Uterus (tissue), 3 donors: ENCODE measurements at regions not wholly inside any gene's neighbourhood (a gene's known extent, or its start where the extent isn't known, plus 50 kb on each side); places are given as distances from the start of the nearest gene placed in this dataset.
"Not testable (repeated sequence)": the region's sequence is repeated elsewhere in the genome, so short reads cannot be mapped to it uniquely, and the experiment has no call there.

Experiments
- DNase-seq, 2 donors: peaks; one replicate each; pipeline ENCODE4 v3.0.0-alpha.2; 2019 to 2020
- H3K27ac ChIP-seq, 2 donors: fragments of 200-600 bp; sonication (generic); 1 replicate in 1 of 2; 2 replicates in 1 of 2; pipeline ENCODE4 v1.5.1; 2016 to 2018
- H3K27me3 ChIP-seq, 2 donors: fragments of 200-600 bp; sonication (generic); one replicate each; pipeline ENCODE4 v1.5.1; 2018 to 2019; ENCODE audit warnings: control low read depth in 1 of 2
- H3K36me3 ChIP-seq, 2 donors: fragments of 200-600 bp; sonication (generic); one replicate each; pipeline ENCODE4 v1.5.1; 2019; ENCODE audit warnings: control low read depth in 1 of 2
- H3K4me1 ChIP-seq, 2 donors: fragments of 200-600 bp; sonication (generic); one replicate each; pipeline ENCODE4 v1.5.1; 2018 to 2019; ENCODE audit warnings: control low read depth in 1 of 2
- H3K4me3 ChIP-seq, 2 donors: fragments of 200-600 bp; sonication (generic); 1 replicate in 1 of 2; 2 replicates in 1 of 2; pipeline ENCODE4 v1.5.1; 2018 to 2019; ENCODE audit warnings: mild to moderate bottlenecking in 1 of 2
- H3K9me3 ChIP-seq, 2 donors: fragments of 200-600 bp; sonication (generic); one replicate each; pipeline ENCODE4 v1.5.1; 2019; ENCODE audit warnings: control low read depth in 1 of 2
- POLR2A ChIP-seq, 2 donors: fragments of 450-650 bp; IDR thresholded peaks; one replicate each; pipeline ENCODE4 v1.6.1; 2016; ENCODE audit warnings: antibody characterized with exemption in 2 of 2, mild to moderate bottlenecking in 1 of 2, moderate library complexity in 1 of 2
- intact Hi-C: fragments of 100-400 bp; cut with DNase I; formaldehyde crosslinking; loops from one replicate; pipeline ENCODE4 v1.15.1; 2023; ENCODE audit warnings: low total_unique reads
- TF ChIP-seq, protein P1 (sequence below), 4 experiments: fragments of 200-600 bp in 2 of 4; fragments of 450-650 bp in 2 of 4; sonication (generic) in 2 of 4; IDR thresholded peaks; one replicate each; pipeline ENCODE4 v1.5.1; 2016 to 2019; ENCODE audit warnings: antibody characterized with exemption in 4 of 4, mild to moderate bottlenecking in 2 of 4, moderate library complexity in 1 of 4
- donor health status: DM: yes; HTN: yes; CAD: no.

DNA sequence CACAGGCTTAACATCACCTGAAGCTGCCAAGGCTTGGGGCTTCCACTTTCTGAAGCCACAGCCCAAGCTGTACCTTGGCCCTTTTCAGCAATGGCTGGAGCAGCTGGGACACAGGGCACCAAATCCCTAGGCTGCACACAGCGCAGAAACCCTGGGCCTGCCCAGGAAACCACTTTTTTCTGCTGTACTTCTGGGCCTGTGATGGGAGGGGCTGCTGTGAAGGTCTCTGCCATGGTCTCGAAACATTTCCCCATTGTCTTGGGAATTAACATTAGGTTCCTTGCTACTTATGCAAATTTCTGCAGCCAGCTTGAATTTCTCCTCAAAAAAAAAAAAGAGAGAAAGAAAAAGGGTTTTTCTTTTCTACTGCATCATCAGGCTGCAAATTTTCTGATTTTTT lies 219.1 kb downstream of the RPL10L start:
- no peak for TF ChIP-seq POLR2A (IDR thresholded peaks at IDR 0.05)
- TF ChIP-seq, protein P1, sequence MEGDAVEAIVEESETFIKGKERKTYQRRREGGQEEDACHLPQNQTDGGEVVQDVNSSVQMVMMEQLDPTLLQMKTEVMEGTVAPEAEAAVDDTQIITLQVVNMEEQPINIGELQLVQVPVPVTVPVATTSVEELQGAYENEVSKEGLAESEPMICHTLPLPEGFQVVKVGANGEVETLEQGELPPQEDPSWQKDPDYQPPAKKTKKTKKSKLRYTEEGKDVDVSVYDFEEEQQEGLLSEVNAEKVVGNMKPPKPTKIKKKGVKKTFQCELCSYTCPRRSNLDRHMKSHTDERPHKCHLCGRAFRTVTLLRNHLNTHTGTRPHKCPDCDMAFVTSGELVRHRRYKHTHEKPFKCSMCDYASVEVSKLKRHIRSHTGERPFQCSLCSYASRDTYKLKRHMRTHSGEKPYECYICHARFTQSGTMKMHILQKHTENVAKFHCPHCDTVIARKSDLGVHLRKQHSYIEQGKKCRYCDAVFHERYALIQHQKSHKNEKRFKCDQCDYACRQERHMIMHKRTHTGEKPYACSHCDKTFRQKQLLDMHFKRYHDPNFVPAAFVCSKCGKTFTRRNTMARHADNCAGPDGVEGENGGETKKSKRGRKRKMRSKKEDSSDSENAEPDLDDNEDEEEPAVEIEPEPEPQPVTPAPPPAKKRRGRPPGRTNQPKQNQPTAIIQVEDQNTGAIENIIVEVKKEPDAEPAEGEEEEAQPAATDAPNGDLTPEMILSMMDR (IDR thresholded peaks at IDR 0.05): no peak

GRCh38 chr14:46417066-46417465 lies 234.5 kb downstream of the RPL10L start:
- intact Hi-C loops: no loop called here
- H3K27me3 ChIP-seq: no peaks in the 10 kb centered on the region
- peaks cover 0 to 5% of the 10 kb centered on the region in 2 donors for H3K9me3 ChIP-seq
- H3K4me1 ChIP-seq: no peaks in the 10 kb centered on the region
- no peaks in the 10 kb centered on the region for H3K36me3 ChIP-seq
- no peak overlapping the region for H3K27ac ChIP-seq
- H3K4me3 ChIP-seq: no peak overlapping the region
- no peak for DNase-seq
- no peak for TF ChIP-seq POLR2A (IDR thresholded peaks at IDR 0.05)
- TF ChIP-seq, protein P1 (IDR thresholded peaks at IDR 0.05): no peak

More for the DNA sequence above, 219.1 kb downstream of the RPL10L start:
- DNase-seq: no peak
- Histone ChIP-seq H3K27ac (no peak overlapping the region), H3K4me3 (no peak overlapping the region), H3K27me3 (no peaks in the 10 kb centered on the region), H3K36me3 (no peaks in the 10 kb centered on the region), H3K4me1 (no peaks in the 10 kb centered on the region), H3K9me3 (no peaks in the 10 kb centered on the region)
- intact Hi-C loops: no loop called here

- Histone ChIP-seq H3K27ac (no peak overlapping the region), H3K4me3 (no peak overlapping the region), H3K9me3 (no peaks in the 10 kb centered on the region), H3K4me1 (no peaks in the 10 kb centered on the region), H3K27me3 (no peaks in the 10 kb centered on the region), H3K36me3 (no peaks in the 10 kb centered on the region)
- no peak for DNase-seq
- intact Hi-C loops: no loop called here
- TF ChIP-seq, protein P1 (IDR thresholded peaks at IDR 0.05): no peak
- no peak for TF ChIP-seq POLR2A (IDR thresholded peaks at IDR 0.05)
Observed at GRCh38 chr14:46404865-46405811, 246.4 kb downstream of the RPL10L start.

GRCh38 chr14:46402001-46402690 lies 249.4 kb downstream of the RPL10L start:
- H3K4me3 ChIP-seq, H3K36me3 ChIP-seq, H3K4me1 ChIP-seq, intact Hi-C loops, H3K27me3 ChIP-seq, H3K9me3 ChIP-seq, H3K27ac ChIP-seq, DNase-seq: not testable (repeated sequence)

GRCh38 chr14:46401066-46401465 lies 250.5 kb downstream of the RPL10L start:
- Histone ChIP-seq H3K9me3 (no peaks in the 10 kb centered on the region), H3K27me3 (no peaks in the 10 kb centered on the region), H3K4me1 (no peaks in the 10 kb centered on the region), H3K4me3 (no peak overlapping the region), H3K27ac (no peak overlapping the region), H3K36me3 (no peaks in the 10 kb centered on the region)
- TF ChIP-seq, protein P1 (IDR thresholded peaks at IDR 0.05): no peak
- TF ChIP-seq POLR2A (IDR thresholded peaks at IDR 0.05): no peak
- intact Hi-C loops: no loop called here
- no peak for DNase-seq
